ENCODE measurements at regions not wholly inside any gene's neighbourhood (a gene's known extent, or its start where the extent isn't known, plus 50 kb on each side); places are given as distances from the start of the nearest gene placed in this dataset.

DNA sequence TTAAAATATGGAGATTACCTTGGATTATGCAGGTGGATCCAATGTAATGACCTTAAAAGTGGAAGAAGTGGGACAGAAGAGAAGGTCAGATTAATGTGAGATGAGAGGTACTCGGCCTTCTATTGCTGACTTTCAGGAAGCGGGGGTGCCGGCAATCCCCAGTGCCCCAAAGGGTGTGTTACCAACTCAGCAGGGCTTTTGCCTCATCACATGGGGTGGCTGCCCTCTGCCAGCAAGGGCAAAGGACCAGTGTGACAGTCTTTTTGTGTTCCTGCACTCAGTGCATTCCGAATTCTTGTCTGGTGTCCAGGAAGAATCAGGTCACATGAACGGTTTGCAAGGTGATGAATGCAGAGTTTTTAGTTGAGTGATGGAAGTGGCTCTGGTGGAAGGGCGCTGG is 624.2 kb downstream of the COL12A1 start:
- TF ChIP-seq, protein P1, sequence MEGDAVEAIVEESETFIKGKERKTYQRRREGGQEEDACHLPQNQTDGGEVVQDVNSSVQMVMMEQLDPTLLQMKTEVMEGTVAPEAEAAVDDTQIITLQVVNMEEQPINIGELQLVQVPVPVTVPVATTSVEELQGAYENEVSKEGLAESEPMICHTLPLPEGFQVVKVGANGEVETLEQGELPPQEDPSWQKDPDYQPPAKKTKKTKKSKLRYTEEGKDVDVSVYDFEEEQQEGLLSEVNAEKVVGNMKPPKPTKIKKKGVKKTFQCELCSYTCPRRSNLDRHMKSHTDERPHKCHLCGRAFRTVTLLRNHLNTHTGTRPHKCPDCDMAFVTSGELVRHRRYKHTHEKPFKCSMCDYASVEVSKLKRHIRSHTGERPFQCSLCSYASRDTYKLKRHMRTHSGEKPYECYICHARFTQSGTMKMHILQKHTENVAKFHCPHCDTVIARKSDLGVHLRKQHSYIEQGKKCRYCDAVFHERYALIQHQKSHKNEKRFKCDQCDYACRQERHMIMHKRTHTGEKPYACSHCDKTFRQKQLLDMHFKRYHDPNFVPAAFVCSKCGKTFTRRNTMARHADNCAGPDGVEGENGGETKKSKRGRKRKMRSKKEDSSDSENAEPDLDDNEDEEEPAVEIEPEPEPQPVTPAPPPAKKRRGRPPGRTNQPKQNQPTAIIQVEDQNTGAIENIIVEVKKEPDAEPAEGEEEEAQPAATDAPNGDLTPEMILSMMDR (IDR thresholded peaks at IDR 0.05): no peak
- TF ChIP-seq POLR2A (IDR thresholded peaks at IDR 0.05): no peak
